IPS DF 4.7 (cell line): ENCODE measurements at regions not wholly inside any gene's neighbourhood (a gene's known extent, or its start where the extent isn't known, plus 50 kb on each side); places are given as distances from the start of the nearest gene placed in this dataset.
"Not testable (repeated sequence)": the region's sequence is repeated elsewhere in the genome, so short reads cannot be mapped to it uniquely, and the experiment has no call there.

Source experiments
- DNase-seq: peaks from one replicate; pipeline ENCODE4 v3.0.0-alpha.2; 2013; ENCODE audit warnings: low spot score; ENCODE audit errors: extremely low read depth

DNA sequence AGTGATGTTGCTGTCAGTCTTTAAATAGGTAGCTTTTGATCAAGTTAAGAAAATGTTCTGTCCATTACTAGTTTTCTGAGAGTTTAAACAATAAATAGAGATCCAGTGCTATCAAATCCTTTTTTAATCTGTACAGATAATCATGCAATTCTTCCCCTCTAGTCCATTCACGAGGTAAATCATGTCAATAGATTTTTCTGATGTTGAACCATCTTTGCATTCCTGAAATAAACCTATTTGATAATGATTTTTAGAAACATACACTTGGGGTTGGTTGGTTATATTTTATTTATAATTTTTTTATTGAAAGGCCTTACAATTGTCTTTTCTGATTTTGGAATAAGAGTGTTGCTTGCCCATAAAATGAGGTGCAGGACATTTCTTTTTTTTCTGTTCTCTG is 95.0 kb downstream of the FAM53A start:
- no peak for DNase-seq

DNA sequence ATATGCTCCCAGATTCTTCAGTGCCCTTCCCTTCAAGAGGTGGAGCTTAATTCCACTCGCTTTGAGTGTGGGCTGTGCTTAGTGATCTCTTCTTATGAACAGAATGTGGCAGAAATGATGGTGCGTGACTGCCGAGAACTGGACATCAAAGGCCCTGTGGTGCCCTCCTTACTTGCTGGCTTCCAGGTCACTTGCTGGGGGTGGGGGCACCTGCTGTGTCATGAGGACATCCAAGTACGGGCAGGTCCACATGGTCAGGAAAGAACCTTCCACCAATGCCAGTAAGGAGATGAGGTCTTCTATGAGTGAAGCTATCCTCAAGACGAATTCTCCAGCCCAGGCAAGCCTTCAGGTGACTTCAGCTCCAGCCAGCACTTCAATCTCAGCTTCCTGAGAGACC is 95.8 kb downstream of the FAM53A start:
- DNase-seq, result no peak

DNA sequence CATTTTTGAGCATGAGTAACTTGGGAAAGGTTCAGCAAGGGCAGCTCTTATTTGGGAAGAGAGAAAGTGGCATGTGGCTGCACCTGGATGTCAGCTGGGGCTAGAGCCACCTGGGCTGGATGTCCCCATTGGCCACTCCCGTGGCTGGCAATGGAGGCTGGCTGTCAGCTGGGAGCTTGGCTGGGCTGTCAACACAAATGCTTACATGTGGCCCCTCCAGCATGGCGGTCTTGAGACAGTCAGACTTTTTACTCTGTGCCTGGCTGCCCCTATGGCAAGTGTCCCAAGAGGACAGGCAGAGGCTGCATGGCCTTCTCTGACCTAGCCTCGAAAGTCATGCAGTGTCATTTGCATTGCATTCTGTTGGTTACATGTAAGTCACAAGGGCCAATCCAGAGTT is 99.6 kb downstream of the FAM53A start:
- DNase-seq, result no peak

DNA sequence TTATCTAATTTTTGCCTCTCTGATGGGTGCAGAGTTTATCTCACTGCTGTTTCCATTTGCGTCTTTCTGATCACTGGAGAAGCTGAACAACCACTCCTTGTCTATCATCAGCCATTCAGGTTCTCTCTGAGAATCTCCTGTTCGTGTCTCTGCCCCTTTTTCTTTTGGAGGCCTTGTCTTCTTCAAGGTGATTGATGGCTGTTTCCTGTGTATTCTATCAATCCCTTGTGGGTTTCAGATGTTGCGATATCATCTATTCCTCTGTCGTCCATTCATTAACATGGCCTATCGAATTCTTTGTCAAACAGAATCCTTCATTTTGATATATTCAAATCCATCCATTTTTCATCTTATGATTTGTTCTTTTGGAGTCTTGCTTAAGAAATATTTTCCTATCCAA is 100.3 kb downstream of the FAM53A start:
- no peak for DNase-seq

DNA sequence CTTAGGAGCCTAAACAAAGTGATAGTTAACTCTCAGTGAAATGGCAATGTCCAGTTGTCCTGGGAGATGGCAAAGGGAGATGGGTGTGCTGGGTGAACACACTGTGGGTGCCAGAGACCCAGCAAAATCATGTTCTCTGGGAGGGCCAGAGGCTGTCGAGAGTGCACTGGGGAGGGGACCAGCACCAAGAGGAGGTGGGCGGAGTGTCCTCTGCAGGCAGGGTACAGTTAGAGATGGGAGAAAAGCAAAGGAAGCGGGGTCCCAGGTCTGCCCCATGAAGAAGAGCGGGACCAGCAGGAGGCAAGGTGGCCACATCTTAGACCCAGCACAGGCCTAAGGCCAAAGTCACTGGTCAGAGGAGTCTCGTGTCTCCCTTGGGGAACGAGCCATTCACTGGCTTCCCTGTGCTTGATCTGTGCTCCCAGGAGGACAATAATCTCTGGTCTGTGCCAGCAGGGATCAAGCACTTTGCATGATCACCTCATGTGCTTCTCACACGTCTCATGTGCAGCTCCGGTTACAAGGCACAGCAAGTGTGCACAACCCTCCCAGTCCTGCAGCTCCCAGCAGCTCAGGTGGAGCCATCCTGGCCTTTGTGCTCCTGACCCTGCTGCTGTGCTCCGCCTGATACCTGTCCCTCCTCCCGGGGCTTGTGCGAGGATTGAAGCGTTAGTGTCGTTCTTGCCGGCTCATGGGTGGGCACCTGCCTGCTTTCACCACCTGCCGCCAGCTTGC is 100.9 kb downstream of the FAM53A start:
- no peak for DNase-seq

DNA sequence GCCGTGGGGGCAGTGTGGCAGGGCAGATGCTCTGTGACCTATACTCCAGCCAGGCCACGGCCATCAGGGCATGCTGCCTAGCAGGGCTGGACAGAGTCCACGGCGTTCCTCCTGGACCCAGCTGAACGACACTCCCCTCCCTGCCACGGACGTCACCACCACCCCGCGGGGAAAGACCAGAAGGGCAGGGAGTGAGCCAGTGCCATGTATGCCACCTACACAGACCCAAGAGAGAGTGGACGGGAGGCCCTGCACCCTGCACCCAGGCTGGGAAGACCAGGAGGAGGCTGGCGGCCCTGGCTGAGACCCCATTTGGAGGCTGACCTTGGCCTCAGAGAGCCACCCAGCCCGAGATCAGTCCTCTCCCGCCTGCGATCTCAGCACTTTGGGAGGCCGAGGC is 101.9 kb downstream of the FAM53A start:
- no peak for DNase-seq

DNA sequence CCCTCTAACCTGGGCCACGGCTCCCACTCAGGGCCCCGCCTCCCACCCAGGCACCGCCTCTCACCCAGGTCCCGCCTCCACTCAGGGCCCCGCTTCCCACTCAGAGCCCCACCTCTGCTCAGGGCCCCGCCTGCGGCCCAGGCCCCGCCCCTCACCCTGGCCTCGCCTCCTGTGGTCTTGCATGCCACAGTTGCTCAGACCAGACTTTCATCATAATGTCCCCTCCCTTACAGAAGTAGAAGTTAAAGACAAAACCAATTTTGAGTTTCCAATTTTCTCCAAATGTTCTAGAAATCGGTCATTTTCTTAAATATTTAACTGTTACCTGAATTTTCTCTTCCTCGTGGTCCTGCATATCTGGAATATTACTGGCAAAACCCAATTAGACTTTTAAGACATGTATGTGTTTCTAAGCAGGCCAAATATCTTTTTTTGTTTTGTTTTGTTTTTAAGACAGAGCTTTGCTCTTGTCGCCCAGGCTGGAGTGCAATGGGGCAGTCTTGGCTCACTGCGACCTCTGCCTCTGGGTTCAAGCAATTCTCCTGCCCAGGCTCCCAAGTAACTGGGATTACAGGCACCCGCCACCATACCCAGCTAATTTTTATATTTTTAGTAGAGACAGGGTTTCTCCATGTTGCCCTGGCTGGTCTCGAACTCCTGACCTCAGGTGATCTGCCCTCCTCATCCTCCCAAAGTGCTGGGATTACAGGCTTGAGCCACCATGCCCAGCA is 102.8 kb downstream of the FAM53A start:
- DNase-seq, result peak; percentile 49

DNA sequence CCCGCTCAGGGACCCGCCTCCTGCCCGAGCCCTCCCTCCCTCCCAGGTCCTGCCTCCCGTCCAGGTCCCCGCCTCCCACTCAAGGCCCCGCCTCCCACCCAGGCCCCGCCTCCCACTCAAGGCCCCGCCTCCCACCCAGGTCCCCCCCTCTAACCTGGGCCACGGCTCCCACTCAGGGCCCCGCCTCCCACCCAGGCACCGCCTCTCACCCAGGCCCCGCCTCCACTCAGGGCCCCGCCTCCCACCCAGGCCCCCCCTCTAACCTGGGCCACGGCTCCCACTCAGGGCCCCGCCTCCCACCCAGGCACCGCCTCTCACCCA is 103.5 kb downstream of the FAM53A start:
- not testable (repeated sequence) for DNase-seq

DNA sequence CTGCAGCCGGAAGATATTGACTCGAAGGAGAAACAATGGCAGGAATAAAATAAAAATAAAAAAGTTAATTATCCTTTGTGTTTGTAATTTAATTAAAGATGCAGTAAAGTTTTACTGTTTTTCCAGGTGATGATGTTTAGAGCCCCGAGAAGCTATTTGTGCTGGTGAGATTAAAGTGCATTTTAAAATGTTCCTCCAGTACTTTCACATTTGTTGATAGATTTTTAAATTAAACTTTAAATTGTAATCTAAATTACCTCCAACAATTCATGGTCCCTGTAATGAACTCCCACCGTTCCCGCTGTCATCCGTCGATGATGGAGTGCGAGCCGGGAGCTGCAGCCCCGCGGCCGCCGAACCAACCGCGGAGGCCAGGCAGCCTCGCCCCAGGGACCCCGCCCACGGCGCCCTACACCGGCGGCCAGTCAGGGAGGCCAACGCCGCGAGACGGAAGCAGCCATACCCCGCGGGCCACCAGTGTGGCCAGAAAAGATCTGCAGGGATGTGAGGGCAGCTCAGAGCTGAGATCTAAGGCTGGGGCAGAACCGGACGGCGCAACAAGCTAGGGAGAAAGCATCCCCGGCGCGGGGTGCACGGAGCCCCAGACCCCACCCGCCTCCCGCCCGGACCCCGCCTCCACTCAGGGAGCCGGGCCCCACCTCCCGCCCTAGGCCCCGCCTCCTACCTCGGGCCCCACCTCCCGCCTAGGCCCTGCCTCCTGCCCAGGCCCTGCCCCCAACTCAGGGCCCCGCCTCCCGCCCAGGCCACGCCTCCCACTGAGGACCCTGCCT is 104.0 kb downstream of the FAM53A start:
- no peak for DNase-seq

DNA sequence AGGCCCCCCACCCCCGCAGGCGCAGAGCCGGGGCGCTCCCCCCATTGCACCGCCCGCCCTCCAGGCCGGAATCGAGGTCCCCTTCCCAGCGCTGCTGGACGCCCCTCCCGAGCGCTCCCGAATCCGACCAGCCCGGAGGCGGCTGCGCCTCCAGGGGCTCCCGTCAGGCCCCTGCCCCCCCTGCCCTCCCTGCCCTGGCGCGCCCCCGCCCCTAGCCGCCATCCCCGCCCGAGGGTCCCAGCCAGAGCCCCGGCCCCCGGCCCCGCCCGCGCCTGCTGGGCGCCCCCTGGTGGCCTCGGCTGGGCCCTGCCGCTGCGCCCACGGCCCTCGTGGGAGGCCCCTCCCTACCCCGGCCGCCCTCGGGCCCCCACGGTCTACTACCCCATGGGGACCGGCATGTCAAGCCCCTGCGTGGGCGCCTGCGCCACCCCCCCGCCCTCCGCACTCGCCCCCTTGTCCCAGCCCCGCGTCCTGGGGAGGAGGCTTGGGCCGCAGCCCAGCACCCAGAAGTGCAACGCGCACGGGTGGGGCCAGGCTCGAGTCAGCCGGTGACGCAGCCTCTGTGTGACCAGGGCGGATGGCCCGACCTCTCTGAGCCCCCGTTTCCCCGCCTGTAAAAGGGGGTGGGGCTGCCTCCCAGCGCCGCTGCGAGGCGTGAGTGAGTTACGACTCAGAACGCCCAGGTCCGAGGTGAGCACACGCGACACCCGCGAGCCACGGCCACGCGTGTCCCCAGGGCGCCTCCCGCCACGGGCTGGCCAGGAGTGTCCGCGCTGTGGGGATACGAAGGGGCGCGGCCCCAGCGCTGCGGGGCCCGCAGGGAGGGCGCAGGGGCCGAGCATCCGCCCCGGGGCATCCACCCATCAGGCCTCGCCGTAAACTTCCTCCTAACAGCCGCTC is 104.9 kb downstream of the FAM53A start:
- DNase-seq, result no peak

DNA sequence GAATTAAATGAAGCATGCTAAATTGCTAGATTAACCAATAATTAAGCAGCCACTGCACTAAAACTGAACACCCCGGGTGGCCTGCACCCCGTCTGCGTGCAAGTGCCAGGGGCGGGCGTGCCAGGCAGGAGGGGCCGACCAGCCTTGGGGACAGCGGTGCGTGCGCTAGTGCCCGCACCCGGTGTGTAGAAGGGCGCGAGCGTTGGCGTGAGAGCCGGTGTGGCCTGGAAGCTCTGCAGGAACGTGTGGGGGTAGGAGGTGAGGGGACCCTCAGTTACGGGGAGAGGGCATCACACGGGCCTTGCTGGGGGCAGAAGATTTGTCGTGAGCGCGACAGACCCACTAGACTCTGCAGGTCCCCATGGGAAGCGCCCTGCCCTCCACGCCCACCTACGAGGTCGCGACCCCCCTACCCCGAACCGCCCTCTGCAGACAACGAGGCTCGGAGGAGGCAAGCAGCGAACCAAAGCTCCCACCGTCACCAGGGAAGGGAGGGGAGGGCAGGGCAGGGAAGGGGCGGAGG is 105.8 kb downstream of the FAM53A start:
- DNase-seq, result no peak

DNA sequence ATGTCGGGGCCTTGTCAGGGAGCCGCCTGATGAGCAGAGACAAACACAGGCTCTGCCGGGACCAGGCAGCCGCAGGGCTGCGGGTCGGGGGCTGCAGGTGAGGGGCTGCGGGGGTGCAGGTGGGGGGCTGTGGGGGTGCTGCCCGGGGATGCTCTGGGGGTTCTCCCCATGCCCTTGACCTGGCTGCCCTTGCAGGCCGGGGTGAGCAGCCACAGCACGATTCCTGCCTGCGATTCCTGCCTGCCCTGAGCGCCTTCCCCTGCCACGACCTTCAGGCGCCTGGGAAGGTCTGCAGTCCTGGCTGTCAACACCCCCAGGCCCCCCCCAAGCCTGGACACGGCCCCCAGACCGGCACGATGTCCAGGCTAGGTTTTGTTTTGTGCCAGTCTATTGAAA is 106.3 kb downstream of the FAM53A start:
- DNase-seq, result no peak

DNA sequence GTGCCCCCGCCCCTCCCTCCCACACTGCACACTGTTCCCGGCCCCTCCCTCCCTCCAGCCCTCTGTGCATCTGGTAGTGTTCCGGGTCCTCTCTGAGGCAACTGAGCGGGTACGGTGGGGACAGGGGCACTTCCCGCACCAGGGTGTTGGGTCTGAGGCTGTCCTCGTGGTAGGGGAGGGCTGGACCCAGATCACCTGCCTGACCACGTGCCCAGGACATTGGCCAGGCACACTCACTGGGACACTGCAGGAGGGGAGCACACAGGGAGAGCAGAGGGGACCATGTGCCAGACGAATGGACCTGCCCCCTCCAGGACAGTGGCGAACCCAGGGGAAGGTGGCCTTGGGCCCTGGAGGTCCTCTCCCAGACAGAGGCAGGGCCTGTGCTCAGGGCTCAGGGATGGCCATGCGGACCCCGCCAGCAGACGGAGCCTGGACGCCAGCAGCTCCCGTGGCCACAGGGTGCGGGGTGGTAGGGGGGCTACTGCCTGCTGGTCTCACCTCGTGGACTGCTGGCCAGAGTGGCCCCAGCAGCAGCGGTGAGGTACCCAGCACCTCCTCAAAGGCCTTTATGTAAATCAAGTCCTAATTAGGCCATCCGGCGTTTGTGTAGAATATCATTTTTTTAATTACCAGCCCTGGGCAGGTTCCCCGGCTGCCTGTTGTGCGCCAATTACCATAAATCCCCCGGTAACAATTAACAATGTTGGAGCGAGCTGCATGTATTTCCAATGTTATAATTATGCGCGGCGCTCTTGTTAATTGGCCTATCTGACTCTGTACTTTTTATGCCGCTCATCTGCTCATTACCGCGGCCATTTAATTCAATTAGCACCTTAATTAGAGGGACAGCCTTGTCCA is 106.9 kb downstream of the FAM53A start:
- DNase-seq, result no peak

DNA sequence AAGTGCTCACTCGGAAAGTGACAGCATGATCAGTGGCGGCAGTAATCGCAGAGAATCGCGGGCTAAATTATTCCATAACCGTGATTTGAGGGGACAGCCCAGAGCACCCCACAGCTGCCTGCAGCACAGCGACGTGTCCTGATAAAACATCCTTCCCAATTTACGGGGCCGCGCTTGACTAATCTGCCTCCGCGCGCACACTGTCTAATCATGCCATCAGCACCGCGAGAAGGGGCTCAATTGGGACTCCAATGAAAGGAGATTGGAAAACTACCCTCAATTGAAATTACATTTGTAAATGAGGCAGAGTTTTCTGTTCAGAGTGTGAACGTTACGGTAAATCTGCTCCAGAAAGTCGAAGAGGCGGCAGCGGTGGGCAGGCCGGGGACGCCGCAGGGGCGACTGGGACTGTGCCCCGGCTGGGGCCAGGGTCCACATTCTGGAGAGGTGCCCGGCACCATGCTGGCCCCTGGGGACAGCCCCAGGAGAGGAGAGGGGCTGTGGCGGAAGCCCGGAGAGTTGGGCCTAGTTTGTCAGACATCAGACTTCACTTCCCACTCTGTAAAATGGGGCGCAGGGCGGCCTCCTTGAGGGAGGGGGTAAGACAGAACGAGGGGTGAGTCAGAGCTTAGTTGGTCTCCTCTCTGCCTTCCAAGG is 107.7 kb downstream of the FAM53A start:
- DNase-seq, result no peak

DNA sequence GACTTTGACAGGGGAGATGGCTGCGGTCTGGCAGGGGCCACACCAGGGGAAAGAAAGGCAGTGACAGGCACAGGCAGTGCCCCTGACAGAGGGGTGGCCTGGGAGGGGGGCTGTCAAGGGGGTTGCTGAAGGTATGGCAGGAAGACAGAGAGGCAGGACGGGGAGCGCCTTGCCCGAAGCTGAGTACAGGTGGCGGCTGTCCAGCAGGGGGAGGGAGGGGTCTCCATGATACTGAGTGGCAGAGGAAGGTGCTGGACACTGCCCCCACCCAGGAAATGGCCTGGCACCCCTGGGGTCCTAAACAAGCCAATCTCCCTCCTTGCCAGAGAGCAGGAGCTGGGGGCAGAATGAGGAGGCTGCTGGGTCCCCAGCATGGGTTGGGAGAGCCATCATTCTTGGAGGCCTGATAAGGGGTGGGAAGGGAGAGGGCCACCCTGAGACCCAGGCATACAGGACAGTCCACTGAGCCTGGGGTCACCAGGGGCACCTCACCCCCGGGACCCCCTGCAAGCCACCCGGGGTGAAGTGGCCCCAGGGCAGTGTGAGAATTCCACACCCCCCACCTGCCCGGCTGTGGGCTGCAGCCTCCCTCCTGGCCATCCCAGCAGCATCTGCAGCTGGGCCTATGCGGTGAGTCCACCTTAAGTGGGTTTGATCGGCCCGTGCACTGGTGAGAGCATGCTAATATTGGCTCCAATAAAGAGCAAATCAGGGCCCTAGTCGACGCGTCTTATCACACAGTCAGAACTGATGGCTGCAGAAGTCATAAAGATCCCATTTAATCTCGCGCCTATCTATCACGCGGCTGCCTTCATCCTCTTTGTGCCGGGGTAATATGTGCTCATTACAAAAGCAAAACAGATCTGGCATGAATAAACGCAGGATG is 108.5 kb downstream of the FAM53A start:
- DNase-seq, result no peak

DNA sequence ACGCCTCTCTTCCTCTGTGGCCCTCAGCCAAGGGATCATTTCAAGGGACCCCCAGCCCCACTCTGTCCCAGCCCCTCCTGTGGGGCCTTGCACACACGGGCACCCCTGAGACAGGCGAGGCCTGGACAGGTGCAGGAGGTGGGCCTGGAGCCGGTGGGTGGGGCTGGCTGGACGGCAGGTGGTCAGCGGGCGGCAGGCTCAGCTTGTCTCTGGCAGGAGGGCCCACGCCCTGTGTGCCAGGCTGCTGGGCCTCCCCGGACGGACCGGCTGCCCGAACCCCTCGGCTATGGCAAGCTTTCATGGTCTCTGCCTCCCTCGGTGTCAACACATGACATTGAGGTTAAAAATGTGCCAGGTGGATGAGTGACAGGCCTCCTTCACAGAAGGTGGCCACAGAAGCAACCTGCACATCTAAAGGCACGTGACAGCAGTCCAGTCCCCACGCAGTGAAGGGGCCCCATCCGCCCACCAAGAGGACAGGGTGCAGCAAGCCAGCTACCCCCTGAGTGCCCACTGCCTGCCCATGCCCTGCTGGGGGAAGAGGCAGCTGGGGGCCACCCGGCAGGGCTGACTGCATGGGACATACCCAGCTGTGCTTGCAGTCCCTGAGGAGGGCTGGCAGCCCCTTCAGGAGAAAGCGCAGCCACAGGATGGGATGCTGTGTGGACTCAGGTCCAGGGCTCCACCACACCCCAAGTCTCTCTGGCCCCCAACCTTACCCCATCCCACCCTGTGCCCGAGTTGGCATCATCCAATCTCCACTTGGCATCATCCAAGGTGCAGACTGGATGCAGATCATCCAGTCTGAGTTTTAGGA is 109.3 kb downstream of the FAM53A start:
- no peak for DNase-seq

DNA sequence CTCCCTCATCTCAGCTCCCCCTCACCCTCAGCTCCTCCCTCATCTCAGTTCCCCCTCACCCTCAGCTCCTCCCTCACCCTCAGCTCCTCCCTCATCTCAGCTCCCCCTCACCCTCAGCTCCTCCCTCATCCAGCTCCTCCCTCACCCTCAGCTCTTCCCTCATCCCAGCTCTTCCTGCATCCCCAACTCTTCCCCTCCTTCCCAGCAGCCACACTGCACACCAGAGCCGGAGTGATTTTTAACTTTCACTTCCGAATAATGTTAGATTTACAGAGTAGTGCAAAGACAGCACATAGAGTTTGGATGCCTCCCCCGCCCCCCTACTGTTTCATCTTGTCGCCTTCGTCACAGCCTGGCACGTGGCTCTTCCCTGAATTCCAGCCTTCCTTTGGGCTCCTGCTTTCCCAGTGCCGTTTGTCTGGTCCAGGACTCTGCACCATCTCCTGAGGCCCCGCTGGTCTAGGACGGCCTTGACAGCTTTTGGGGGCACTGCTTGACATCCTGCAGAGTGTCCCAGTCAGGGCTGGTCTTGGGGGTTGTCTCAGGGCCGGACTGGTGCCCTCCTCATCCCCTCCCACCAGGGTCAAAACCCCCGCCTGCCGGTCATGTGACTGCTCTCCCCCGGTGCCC is 110.2 kb downstream of the FAM53A start:
- no peak for DNase-seq
